ENCODE measurements at regions not wholly inside any gene's neighbourhood (a gene's known extent, or its start where the extent isn't known, plus 50 kb on each side); places are given as distances from the start of the nearest gene placed in this dataset.

- H3K4me1 ChIP-seq (replicated peaks in 1 of 2; ENCODE audit: control insufficient read depth in 2 of 2, insufficient read depth in 2 of 2, low read length in 2 of 2), result no peaks in the 10 kb centered on the region
- DNase-seq (ENCODE audit: extremely low read depth in 1 of 4, low spot score in 3 of 4) (no peak), FAIRE-seq (no peak), ATAC-seq (no peak)
- no peaks in the 10 kb centered on the region for H3K79me2 ChIP-seq (ENCODE audit: control insufficient read depth, insufficient read depth, low read length)
- intact Hi-C loops (cut with micrococcal nuclease), result no loop called here
- no peak overlapping the region for H3K27ac ChIP-seq (ENCODE audit: extremely low read depth, low read depth, low read length)
- CTCF ChIA-PET (ENCODE audit: low intra/inter-chr PET ratio), result no interaction called here
- no peaks in the 10 kb centered on the region for H4K20me1 ChIP-seq (replicated peaks; ENCODE audit: control insufficient read depth, insufficient read depth, low read length)
- BruUV-seq (replicated peaks), result no TSS peak
- H3K4me3 ChIP-seq, result no peak overlapping the region
- WGBS (ENCODE audit: insufficient coverage, low coverage, missing lambda C conversion rate), result 0% methylated on average over 2 of the region's 2 CpGs
- POLR2A ChIA-PET, result no interaction called here
- no peak overlapping the region for H2AFZ ChIP-seq (ENCODE audit: low read depth, low read length)
- no peaks in the 10 kb centered on the region for H3K9me1 ChIP-seq (ENCODE audit: control insufficient read depth, insufficient read depth, low read length)
- TF ChIP-seq MITF (IDR thresholded peaks at IDR 0.05), result no peak
- no peak for TF ChIP-seq TRIM24 (IDR thresholded peaks at IDR 0.05)
- H3K27me3 ChIP-seq (ENCODE audit: control insufficient read depth in 2 of 2, insufficient read depth in 2 of 2, low read length in 2 of 2), result no peaks in the 10 kb centered on the region
- H3K9ac ChIP-seq (ENCODE audit: insufficient read depth in 1 of 2, low read depth in 2 of 2, low read length in 2 of 2), result no peak overlapping the region
- H3K4me2 ChIP-seq (ENCODE audit: insufficient read depth, low read length), result no peak overlapping the region
- no peaks in the 10 kb centered on the region for H3K36me3 ChIP-seq (ENCODE audit: control insufficient read depth, insufficient read depth, low read length)
- H3K9me3 ChIP-seq (replicated peaks; ENCODE audit: control insufficient read depth, insufficient read depth, low read depth, low read length), result no peaks in the 10 kb centered on the region
- in situ Hi-C loops (cut with MboI), result no loop called here
Observed at GRCh38 chr5:115064380-115064779, 105.3 kb downstream of the TRIM36 start.

GRCh38 chr5:115054387-115054951, 115.2 kb downstream of the TRIM36 start:
- no peaks in the 10 kb centered on the region for H3K79me2 ChIP-seq (ENCODE audit: control insufficient read depth, insufficient read depth, low read length)
- FAIRE-seq (no peak), ATAC-seq (no peak), DNase-seq (ENCODE audit: extremely low read depth in 1 of 4, low spot score in 3 of 4) (no peak)
- no peak overlapping the region for H3K4me2 ChIP-seq (ENCODE audit: insufficient read depth, low read length)
- H4K20me1 ChIP-seq (replicated peaks; ENCODE audit: control insufficient read depth, insufficient read depth, low read length), result no peaks in the 10 kb centered on the region
- no peak overlapping the region for H3K4me3 ChIP-seq
- no peaks in the 10 kb centered on the region for H3K9me3 ChIP-seq (replicated peaks; ENCODE audit: control insufficient read depth, insufficient read depth, low read depth, low read length)
- TF ChIP-seq GTF2F1 (IDR thresholded peaks at IDR 0.05; ENCODE audit: low read depth, low read length), result no peak
- no peak for TF ChIP-seq ZNF280B (CRISPR knock-in tag; IDR thresholded peaks at IDR 0.05)
- no peak for TF ChIP-seq WHSC1 (IDR thresholded peaks at IDR 0.05; ENCODE audit: low read length)
- no peak for TF ChIP-seq ZNF311 (CRISPR knock-in tag; IDR thresholded peaks at IDR 0.05)
- no peak for TF ChIP-seq ZBED1 (IDR thresholded peaks at IDR 0.05)
- TF ChIP-seq XRCC3 (IDR thresholded peaks at IDR 0.05), result no peak
- TF ChIP-seq RNF219 (CRISPR knock-in tag; IDR thresholded peaks at IDR 0.05), result no peak
- no peak for TF ChIP-seq ZBTB2 (IDR thresholded peaks at IDR 0.05)
- no peak for TF ChIP-seq SNIP1 (IDR thresholded peaks at IDR 0.05; ENCODE audit: low read depth)
- in situ Hi-C loops (cut with MboI) (no loop called here), intact Hi-C loops (cut with micrococcal nuclease) (no loop called here)
- no peaks in the 10 kb centered on the region for H3K36me3 ChIP-seq (ENCODE audit: control insufficient read depth, insufficient read depth, low read length)
- no peaks in the 10 kb centered on the region for H3K27me3 ChIP-seq (ENCODE audit: control insufficient read depth in 2 of 2, insufficient read depth in 2 of 2, low read length in 2 of 2)
- H3K9me1 ChIP-seq (ENCODE audit: control insufficient read depth, insufficient read depth, low read length), result no peaks in the 10 kb centered on the region
- no peaks in the 10 kb centered on the region for H3K4me1 ChIP-seq (replicated peaks in 1 of 2; ENCODE audit: control insufficient read depth in 2 of 2, insufficient read depth in 2 of 2, low read length in 2 of 2)
- WGBS (ENCODE audit: insufficient coverage, low coverage, missing lambda C conversion rate), result 0% methylated on average over 1 of the region's 1 CpG
- no peak overlapping the region for H3K27ac ChIP-seq (ENCODE audit: extremely low read depth, low read depth, low read length)
- no TSS peak for BruUV-seq (replicated peaks)
- H3K9ac ChIP-seq (ENCODE audit: insufficient read depth in 1 of 2, low read depth in 2 of 2, low read length in 2 of 2), result no peak overlapping the region
- no peak overlapping the region for H2AFZ ChIP-seq (ENCODE audit: low read depth, low read length)
- ChIA-PET POLR2A (no interaction called here), CTCF (ENCODE audit: low intra/inter-chr PET ratio) (no interaction called here)

Data from K562 (cell line).